DMS153 (cell line): ENCODE measurements at regions not wholly inside any gene's neighbourhood (a gene's known extent, or its start where the extent isn't known, plus 50 kb on each side); places are given as distances from the start of the nearest gene placed in this dataset.
"Not testable (repeated sequence)": the region's sequence is repeated elsewhere in the genome, so short reads cannot be mapped to it uniquely, and the experiment has no call there.

Experiments
- DNase-seq: peaks from one replicate; lab custom pipeline; 2025; lab: John Stamatoyannopoulos, UW

DNA sequence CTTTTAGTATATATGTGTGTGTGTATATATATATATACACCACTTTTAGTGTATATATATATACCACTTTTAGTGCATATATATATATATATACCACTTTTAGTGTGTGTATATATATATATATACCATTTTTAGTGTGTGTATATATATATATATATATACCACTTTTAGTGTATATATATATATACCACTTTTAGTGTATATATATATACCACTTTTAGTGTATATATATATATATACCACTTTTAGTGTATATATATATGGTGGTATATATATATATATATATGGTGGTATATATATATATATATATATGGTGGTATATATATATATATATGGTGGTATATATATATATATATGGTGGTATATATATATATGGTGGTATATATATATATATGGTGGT lies 79.5 kb upstream of the ANK3 start:
- not testable (repeated sequence) for DNase-seq

DNA sequence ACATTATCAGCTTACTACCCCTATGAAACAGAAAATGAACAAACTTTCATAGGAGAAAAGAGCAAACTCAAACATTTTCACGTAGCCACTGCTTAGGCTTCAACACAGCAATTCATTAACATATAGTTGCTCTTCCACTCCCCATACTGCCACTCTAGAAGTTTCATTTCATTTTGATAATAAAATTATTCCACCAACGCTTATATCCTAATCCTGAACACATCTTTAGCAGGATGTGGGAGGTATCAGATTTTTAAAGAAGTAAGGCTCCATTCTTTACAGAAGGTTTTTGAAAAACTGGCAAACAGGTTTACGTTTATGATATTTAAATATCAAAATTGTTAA lies 77.5 kb upstream of the ANK3 start:
- no peak for DNase-seq

DNA sequence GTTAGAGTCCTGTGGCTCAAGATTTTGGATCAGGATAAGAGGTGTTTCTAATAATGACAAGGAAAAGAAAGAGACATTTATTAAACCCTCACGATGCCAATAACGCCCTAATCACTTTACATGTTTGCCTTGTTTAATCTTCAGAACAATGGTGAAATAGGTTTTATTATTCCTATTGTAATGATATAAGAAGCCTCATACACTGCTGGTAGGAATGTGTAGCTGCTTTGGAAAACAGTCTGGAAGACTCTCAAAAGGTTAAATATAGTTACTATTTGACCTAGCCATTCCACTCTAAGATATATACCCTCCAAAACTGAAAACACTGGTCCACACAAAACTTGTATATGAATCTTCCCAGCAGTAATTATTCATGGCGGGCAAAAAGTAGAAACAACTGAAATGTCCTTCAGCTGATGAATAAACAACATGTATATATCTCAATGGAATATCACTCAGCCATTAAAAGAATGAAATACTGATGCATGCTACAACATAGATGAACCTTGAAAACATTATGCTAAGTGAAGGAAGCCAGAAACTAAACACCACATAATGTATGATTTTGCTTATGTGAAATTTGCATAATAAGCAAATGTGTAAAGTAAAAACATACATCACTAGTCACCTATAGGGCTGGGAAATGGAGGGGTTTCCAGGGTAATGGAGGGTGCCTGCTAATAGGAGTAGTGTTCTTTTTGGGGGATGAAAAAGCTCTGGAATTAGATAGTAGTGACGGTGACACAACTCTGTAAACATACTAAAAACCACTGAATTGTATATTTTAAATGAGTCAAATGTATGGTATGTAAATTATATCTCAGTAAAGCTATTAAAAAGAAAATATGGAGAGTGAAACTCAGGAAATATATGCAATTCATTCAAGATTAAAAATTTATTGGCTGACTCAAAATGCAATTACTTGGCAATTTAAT lies 76.9 kb upstream of the ANK3 start:
- DNase-seq: no peak

DNA sequence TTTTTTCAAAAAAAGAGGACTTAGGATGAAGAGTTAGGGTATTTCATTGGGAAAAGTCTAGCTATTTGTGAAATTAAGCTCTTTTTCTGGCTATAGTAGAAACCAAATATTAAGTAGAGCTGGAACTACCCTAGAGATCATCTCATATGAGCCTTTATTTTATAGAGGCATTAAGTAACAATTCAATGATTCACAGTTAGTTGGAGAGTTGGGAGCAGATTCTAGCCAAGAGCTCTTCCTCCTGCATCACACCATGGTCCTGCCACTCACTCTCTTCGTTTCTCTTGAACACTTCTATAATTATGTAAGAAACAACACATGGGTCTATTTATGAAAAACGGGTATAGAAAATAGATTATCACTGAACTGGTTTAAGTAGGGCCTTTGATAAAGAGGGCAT lies 76.1 kb upstream of the ANK3 start:
- no peak for DNase-seq

DNA sequence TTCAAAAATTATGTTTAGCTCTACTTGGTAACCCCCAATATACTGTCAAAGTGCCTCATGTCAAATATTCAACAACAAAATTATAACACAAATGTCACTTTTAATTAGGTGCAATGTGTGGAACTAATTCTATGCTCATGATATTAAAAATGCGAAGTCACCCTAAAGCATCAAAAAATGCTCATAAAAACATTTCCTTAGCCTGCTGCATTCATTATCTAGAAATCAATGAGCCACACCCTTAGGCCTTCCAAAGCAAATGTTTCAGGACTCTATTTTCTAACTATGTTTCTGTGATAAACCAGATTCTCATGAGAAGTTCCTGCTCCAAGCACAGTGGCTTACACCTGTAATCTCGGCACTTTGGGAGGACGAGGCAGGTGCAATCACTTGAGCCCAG lies 75.0 kb upstream of the ANK3 start:
- no peak for DNase-seq

DNA sequence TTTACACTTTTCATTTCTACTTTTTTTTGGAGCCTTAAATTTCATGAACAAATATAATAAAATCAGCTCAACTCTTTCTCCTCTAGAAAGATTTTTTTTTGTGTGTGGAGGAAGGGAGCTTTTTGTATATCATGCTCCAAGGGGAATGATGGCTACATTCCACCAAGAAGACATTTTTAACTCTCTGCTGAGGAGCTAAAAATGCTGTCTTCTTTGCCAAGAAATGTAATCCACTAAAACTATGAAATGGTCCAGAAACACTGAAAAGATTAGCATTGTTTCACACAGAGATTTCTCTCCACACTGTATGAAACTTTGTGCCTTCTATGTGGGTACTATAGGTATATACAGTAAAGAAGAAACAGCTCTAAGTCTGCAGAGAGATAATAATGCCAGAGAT lies 74.1 kb upstream of the ANK3 start:
- no peak for DNase-seq

DNA sequence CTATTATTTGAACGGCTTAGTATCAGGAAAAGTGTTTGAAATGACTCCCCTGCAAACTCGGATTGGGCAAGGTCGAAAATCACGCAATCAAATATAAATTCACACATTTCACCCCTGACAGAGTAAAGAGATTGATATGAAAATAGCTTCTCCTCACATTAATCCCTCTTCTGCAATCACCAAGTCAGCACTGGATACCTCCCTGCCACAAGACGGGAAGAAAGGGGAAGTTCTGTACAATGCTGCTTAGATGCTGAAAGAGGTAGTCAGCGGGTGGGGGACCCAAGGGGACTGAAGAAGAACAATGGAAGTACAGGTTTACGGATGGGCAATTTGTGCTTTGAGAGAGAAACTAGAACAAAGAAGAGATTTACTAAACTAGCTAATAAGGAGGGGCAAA lies 72.0 kb upstream of the ANK3 start:
- DNase-seq: no peak

DNA sequence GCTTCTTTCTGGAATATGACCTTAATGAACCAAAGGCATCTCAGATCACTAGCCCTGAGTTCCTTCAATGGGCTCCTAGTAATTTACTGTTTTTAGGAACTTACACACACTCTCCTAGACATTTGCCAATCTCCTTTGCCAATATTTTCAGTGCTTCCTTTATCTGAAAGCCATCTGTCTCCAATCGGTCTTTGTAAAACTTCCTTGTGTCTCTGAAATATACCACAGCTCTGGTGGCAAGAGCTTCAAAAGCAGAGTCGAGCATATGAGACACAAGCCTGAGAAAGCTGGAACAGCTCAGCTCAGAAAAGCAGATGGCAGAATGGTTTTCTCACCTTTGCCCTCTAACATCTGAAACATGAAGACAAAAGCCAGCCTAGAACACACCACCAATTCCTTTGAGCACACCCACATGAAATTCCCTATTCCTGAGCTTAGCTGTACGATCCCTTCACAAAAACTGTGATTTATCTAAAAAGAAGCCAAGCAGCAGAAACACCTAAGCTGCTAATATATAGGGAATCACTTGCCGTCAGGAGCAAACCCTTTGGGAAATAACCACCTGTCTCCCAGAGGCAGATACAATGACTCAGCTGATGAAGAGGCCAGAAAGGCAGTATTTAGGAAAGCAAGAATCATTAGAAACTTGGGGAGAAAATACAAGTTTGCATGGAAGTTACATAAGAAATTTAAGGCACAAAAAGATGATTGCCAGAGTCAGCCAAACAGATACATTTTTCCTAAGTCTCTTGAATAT lies 70.2 kb upstream of the ANK3 start:
- DNase-seq: no peak

DNA sequence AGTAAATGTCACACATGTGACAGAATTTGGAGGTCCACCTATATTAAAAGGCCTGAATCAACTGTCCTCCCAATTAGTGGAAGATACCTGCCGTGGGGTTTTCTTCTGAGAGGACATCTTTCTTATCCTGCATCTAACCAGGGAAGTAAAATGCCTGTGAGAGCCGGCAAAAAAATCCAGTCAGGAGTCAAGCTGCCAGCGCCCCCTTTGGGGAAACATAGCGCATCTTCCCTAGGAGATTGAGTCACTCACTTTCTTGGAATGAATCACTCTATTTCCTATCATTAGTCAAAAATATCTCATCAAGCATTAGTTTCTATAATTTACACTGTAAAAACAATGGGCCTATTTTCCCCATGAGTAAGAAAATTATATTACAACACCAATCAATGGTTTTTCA lies 66.4 kb upstream of the ANK3 start:
- no peak for DNase-seq

DNA sequence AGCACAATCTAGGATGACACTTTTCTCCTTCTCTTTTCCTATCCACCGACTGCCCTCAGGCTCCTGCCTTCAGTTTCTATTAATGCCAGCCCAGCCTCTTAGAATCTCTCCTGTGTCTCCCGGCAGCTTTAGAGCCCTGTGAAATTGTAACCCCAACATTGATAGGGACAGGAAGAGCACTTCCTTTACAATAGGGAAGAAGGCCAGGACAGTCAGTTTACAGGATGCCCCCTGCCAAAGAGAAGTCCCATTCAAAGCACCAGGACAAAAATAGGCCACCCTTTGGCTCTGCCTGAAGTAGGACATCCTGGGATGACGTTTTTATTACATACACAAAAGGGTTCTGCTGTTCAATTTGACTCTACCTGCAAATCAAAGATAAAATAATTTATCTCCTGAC lies 64.7 kb upstream of the ANK3 start:
- DNase-seq: no peak

DNA sequence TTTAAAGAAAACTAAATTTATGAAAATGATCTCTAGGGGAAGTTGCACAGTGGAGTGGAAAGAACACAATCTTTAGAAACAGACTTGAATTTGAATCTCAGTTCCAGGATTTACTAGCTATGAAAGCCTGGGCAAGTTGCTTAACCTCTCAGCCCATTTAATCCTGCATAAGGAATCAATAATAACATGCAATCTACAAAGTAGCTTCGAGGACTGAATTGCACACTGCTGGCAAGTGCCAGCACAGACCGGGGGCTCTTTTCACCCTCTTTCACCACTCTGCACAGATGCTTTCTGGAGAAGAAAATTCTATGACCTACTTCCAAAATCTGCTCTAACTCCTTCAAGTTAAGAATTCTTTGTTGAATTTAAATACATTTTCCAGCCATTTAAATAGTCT lies 63.4 kb upstream of the ANK3 start:
- DNase-seq: no peak

DNA sequence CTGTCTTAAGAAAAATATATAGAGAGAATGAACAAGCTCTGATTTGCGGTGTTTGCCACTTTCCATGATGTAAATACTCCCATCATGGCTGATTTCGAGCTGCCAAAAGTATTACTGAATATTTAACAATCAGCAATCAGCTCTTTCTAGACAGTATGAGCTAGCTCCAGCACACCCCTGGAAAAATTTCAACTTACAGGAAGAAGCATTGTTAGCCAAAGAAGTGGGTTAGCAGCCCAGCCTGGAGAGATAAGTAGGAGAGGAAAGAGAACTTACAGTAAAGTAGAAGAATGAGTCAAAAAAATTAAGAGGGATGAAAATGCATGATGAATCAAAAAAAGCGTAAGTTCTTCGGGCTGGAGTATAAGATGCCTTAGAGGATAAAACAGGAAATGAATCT lies 60.6 kb upstream of the ANK3 start:
- DNase-seq: no peak

DNA sequence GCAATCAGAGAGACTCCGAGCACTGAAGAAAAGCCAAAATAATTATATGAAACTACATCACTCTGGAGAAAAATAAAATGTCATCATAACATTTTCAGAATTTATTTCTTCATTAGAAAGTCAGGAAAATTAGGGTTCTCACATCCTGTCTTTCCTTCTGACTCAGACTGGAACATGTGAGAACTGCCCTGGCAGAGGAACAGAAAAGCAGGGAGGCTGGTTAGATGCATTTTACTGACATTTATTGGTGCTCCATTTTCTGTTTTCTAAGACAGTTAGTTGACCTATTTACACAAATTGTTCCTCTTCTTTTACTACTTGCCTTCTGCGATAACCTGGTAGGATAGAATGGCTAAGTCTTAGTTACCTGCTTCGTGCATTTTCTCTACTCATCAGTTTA lies 58.6 kb upstream of the ANK3 start:
- no peak for DNase-seq

DNA sequence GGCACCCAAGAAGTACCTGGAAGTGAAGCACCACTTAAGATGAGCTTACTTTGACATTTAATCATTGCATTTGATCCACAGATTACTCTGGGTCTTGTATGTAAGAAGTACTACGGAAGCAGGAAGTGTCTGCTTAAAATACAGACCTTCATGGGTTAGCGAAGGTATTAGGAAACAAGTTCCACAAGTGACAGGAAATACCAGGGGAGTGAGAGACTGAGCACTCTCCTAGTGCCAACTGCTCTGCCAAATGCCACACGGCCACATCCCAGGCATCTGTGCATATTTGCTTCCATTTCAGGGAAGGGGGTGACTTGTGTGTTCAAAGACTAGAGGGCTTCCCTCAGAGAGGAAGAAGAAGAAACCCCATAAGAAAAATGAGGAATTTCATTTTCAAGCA lies 57.2 kb upstream of the ANK3 start:
- DNase-seq: peak; percentile 26

DNA sequence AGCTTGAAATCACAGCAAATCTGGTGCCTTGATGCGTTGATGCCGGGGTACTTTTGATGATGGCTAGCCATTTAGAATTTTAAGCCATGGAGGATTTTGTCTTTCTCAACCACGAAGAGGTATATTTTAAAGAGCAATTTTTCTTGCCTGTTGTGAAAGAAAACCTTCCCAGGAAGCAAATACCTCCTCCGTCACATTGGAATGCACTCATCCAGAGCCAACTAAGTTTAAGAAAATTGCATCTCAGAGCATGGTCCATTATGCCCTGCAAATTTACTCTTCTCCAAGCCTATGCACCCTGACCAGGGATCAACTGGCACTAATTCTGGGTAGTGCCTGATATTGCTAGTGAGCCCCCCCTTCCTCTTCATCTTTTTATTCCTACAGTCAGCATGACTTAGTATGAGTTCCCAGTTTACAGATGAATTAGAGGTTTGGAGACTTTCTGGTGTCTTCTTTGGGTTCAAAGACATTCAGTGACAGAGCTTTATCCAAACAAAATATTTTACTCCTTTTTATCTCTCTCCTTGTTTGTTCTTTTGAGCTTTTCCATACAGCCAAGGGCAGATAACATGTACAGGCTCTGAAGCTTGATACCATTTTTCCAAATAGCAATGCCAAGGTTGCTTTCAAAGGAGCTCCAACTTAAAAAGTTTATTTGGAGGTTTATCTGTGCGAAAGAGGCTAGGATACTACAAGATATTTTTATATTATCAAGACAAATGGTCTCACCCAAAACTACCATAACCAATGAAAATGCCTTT lies 56.6 kb upstream of the ANK3 start:
- DNase-seq: no peak

DNA sequence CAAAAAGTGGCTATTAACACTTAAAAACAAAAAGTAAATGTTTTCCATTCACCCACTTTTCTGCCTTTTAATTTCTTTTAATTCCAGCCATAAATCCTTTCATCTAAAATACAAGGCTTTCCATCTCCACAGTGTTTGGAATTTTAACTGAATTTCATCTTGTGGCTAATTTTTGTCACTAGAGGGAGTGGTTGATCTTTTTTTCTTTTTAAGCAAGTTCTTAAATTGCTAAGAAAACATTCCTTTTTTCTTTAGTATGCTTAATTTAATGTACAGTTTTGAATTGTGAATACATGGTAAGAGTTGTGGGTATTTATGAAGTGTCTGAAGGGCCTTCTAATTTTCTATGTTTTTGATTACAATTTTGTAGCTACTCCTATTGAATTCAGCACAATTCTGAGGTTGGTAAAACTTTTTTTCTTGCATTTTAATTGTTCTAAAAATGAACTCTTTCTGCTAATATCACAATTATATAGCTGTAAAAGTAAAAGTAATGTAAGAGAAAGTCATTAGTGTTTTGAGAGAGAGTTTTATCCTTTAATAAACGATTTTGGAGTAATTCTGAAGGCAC lies 54.9 kb upstream of the ANK3 start:
- DNase-seq: no peak

DNA sequence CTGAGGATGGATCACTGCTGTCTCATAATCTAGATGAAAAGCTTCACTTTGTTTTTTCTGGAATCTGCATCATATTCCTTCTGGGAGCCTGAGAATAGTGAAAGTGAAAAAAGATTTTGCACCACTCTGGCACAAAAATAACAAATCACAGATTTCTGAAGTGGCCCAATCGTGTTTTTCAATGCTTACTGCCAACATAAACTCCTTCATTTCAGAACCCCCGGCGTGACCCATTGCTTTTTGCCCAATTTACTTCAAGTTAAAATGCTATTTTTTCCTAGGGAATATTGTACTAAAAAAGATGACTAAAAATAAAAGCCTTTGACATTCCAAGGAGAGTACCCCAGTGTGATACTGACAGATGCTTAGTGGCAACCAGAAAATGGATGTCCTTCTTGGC lies 53.7 kb upstream of the ANK3 start:
- no peak for DNase-seq

DNA sequence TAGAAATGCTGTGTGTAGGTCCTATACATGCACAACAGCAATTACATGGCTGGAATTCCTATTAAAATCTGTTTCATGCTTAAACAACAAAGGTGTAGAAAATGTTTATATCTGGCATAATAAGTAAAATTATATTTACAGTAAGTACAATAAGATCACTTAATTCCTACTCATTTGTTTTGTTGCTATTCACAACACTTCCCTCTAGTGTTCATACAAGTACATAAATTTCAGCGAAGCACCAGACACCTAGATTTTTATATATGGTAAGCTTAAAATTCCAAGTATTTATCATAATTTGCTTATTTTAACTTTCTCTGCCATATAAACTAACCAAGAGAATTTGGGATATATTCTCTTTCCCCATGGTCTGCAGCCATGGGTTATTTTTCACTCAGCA lies 51.8 kb upstream of the ANK3 start:
- no peak for DNase-seq

DNA sequence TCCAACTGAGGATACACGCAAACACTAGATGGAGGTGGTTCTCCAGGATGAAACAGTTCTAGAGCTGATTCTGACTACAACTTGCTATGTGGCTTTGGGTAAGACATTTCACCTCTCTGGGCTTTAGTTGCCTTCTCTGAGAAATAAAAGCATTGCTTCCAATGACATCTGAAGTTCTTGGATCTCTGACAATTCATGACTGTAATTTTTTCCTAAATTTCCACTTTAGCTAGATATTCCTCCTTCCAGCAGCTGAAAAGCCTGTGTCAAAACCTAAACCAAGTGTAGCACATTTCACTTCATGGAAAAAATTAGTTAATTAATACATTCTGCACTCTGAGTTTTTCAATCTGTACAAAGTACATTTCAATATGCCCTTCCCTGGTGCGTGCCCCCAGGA lies 50.0 kb upstream of the ANK3 start:
- DNase-seq: no peak
